ENCODE measurements at regions not wholly inside any gene's neighbourhood (a gene's known extent, or its start where the extent isn't known, plus 50 kb on each side); places are given as distances from the start of the nearest gene placed in this dataset.

GRCh38 chr4:147425019-147425418 is 55.9 kb upstream of the EDNRA start:
- Histone ChIP-seq H3K9ac (no peak overlapping the region), H3K4me3 (no peak overlapping the region), H3K36me3 (no peaks in the 10 kb centered on the region), H3K9me3 (peaks cover 4% of the 10 kb centered on the region; the same call in 1 of the 2 replicates), H3K4me2 (no peak overlapping the region), H3K27me3 (no peaks in the 10 kb centered on the region), H3K27ac (no peak overlapping the region), H3K4me1 (no peaks in the 10 kb centered on the region), H4K20me1 (no peaks in the 10 kb centered on the region)
- no peak for TF ChIP-seq Cebpa-rat (IDR thresholded peaks at IDR 0.05)

- no peak for TF ChIP-seq Cebpa-rat (IDR thresholded peaks at IDR 0.05)
- Histone ChIP-seq H3K4me3 (no peak overlapping the region), H3K4me1 (no peaks in the 10 kb centered on the region), H4K20me1 (no peaks in the 10 kb centered on the region), H3K27me3 (no peaks in the 10 kb centered on the region), H3K4me2 (no peak overlapping the region), H3K27ac (no peak overlapping the region), H3K9ac (no peak overlapping the region), H3K36me3 (no peaks in the 10 kb centered on the region), H3K9me3 (0 out of 2 replicates have a peak, but pooled peaks cover 4% of the 10 kb centered on the region)
Observed at GRCh38 chr4:147428583-147428982, 52.3 kb upstream of the EDNRA start.

- Histone ChIP-seq H4K20me1 (no peaks in the 10 kb centered on the region), H3K9me3 (0 out of 2 replicates have a peak, but pooled peaks cover 4% of the 10 kb centered on the region), H3K4me2 (no peak overlapping the region), H3K4me1 (no peaks in the 10 kb centered on the region), H3K36me3 (no peaks in the 10 kb centered on the region), H3K4me3 (no peak overlapping the region), H3K27ac (no peak overlapping the region), H3K27me3 (no peaks in the 10 kb centered on the region), H3K9ac (no peak overlapping the region)
- no peak for TF ChIP-seq Cebpa-rat (IDR thresholded peaks at IDR 0.05)
Observed at GRCh38 chr4:147430111-147430510, 50.8 kb upstream of the EDNRA start.
